ENCODE measurements at regions not wholly inside any gene's neighbourhood (a gene's known extent, or its start where the extent isn't known, plus 50 kb on each side); places are given as distances from the start of the nearest gene placed in this dataset.

- no peaks in the 10 kb centered on the region for H3K9me3 ChIP-seq (replicated peaks; ENCODE audit: low read length)
- H3K4me1 ChIP-seq (ENCODE audit: control insufficient read depth, insufficient read depth, low read length): no peaks in the 10 kb centered on the region
- H3K4me2 ChIP-seq (ENCODE audit: low read length): no peak overlapping the region
- H3K27me3 ChIP-seq (ENCODE audit: control insufficient read depth, insufficient read depth, low read length): no peaks in the 10 kb centered on the region
- H3K36me3 ChIP-seq (ENCODE audit: insufficient read depth, low read length): no peaks in the 10 kb centered on the region
- no peak overlapping the region for H3K4me3 ChIP-seq (ENCODE audit: low read length)
- H3K9ac ChIP-seq (ENCODE audit: low read depth, low read length): no peak overlapping the region
These were observed 683.8 kb upstream of the NR2F2 start for GRCh38 chr15:95646484-95647273.

- H3K4me3 ChIP-seq (ENCODE audit: low read length): no peak overlapping the region
- no peaks in the 10 kb centered on the region for H3K4me1 ChIP-seq (ENCODE audit: control insufficient read depth, insufficient read depth, low read length)
- no peaks in the 10 kb centered on the region for H3K9me3 ChIP-seq (replicated peaks; ENCODE audit: low read length)
- H3K9ac ChIP-seq (ENCODE audit: low read depth, low read length): no peak overlapping the region
- H3K27me3 ChIP-seq (ENCODE audit: control insufficient read depth, insufficient read depth, low read length): no peaks in the 10 kb centered on the region
- H3K36me3 ChIP-seq (ENCODE audit: insufficient read depth, low read length): no peaks in the 10 kb centered on the region
- H3K4me2 ChIP-seq (ENCODE audit: low read length): no peak overlapping the region
These were observed 682.8 kb upstream of the NR2F2 start for GRCh38 chr15:95647531-95648277.

GRCh38 chr15:95653361-95653805, 677.1 kb upstream of the NR2F2 start:
- Histone ChIP-seq H3K4me2 (ENCODE audit: low read length) (no peak overlapping the region), H3K4me3 (ENCODE audit: low read length) (no peak overlapping the region), H3K36me3 (ENCODE audit: insufficient read depth, low read length) (no peaks in the 10 kb centered on the region), H3K4me1 (ENCODE audit: control insufficient read depth, insufficient read depth, low read length) (no peaks in the 10 kb centered on the region), H3K27me3 (ENCODE audit: control insufficient read depth, insufficient read depth, low read length) (no peaks in the 10 kb centered on the region), H3K9me3 (replicated peaks; ENCODE audit: low read length) (no peaks in the 10 kb centered on the region), H3K9ac (ENCODE audit: low read depth, low read length) (no peak overlapping the region)

GRCh38 chr15:95655089-95655607, 675.4 kb upstream of the NR2F2 start:
- H3K4me3 ChIP-seq (ENCODE audit: low read length): no peak overlapping the region
- H3K27me3 ChIP-seq (ENCODE audit: control insufficient read depth, insufficient read depth, low read length): no peaks in the 10 kb centered on the region
- no peak overlapping the region for H3K4me2 ChIP-seq (ENCODE audit: low read length)
- H3K4me1 ChIP-seq (ENCODE audit: control insufficient read depth, insufficient read depth, low read length): no peaks in the 10 kb centered on the region
- no peaks in the 10 kb centered on the region for H3K9me3 ChIP-seq (replicated peaks; ENCODE audit: low read length)
- H3K36me3 ChIP-seq (ENCODE audit: insufficient read depth, low read length): no peaks in the 10 kb centered on the region
- H3K9ac ChIP-seq (ENCODE audit: low read depth, low read length): no peak overlapping the region

GRCh38 chr15:95656595-95656994, 673.9 kb upstream of the NR2F2 start:
- Histone ChIP-seq H3K4me1 (ENCODE audit: control insufficient read depth, insufficient read depth, low read length) (no peaks in the 10 kb centered on the region), H3K27me3 (ENCODE audit: control insufficient read depth, insufficient read depth, low read length) (no peaks in the 10 kb centered on the region), H3K9ac (ENCODE audit: low read depth, low read length) (no peak overlapping the region), H3K36me3 (ENCODE audit: insufficient read depth, low read length) (no peaks in the 10 kb centered on the region), H3K4me3 (ENCODE audit: low read length) (no peak overlapping the region), H3K4me2 (ENCODE audit: low read length) (no peak overlapping the region), H3K9me3 (replicated peaks; ENCODE audit: low read length) (no peaks in the 10 kb centered on the region)

GRCh38 chr15:95658799-95659198, 671.7 kb upstream of the NR2F2 start:
- no peaks in the 10 kb centered on the region for H3K9me3 ChIP-seq (replicated peaks; ENCODE audit: low read length)
- no peak overlapping the region for H3K4me2 ChIP-seq (ENCODE audit: low read length)
- no peak overlapping the region for H3K4me3 ChIP-seq (ENCODE audit: low read length)
- H3K9ac ChIP-seq (ENCODE audit: low read depth, low read length): no peak overlapping the region
- H3K27me3 ChIP-seq (ENCODE audit: control insufficient read depth, insufficient read depth, low read length): no peaks in the 10 kb centered on the region
- no peaks in the 10 kb centered on the region for H3K36me3 ChIP-seq (ENCODE audit: insufficient read depth, low read length)
- H3K4me1 ChIP-seq (ENCODE audit: control insufficient read depth, insufficient read depth, low read length): no peaks in the 10 kb centered on the region

GRCh38 chr15:95659656-95660055, 670.8 kb upstream of the NR2F2 start:
- H3K27me3 ChIP-seq (ENCODE audit: control insufficient read depth, insufficient read depth, low read length): no peaks in the 10 kb centered on the region
- no peaks in the 10 kb centered on the region for H3K36me3 ChIP-seq (ENCODE audit: insufficient read depth, low read length)
- peak overlapping the region; percentile 38 for H3K4me2 ChIP-seq (ENCODE audit: low read length)
- H3K4me3 ChIP-seq (ENCODE audit: low read length): peak overlapping the region; percentile 10
- no peaks in the 10 kb centered on the region for H3K9me3 ChIP-seq (replicated peaks; ENCODE audit: low read length)
- H3K9ac ChIP-seq (ENCODE audit: low read depth, low read length): no peak overlapping the region
- no peaks in the 10 kb centered on the region for H3K4me1 ChIP-seq (ENCODE audit: control insufficient read depth, insufficient read depth, low read length)

GRCh38 chr15:95662638-95663037, 667.9 kb upstream of the NR2F2 start:
- H3K9me3 ChIP-seq (replicated peaks; ENCODE audit: low read length): no peaks in the 10 kb centered on the region

GRCh38 chr15:95663156-95664100, 667.1 kb upstream of the NR2F2 start:
- Histone ChIP-seq H3K4me3 (ENCODE audit: low read length) (no peak overlapping the region), H3K9me3 (replicated peaks; ENCODE audit: low read length) (no peaks in the 10 kb centered on the region), H3K27me3 (ENCODE audit: control insufficient read depth, insufficient read depth, low read length) (no peaks in the 10 kb centered on the region), H3K4me1 (ENCODE audit: control insufficient read depth, insufficient read depth, low read length) (no peaks in the 10 kb centered on the region), H3K36me3 (ENCODE audit: insufficient read depth, low read length) (no peaks in the 10 kb centered on the region), H3K4me2 (ENCODE audit: low read length) (no peak overlapping the region), H3K9ac (ENCODE audit: low read depth, low read length) (no peak overlapping the region)

More at GRCh38 chr15:95662638-95663037, 667.9 kb upstream of the NR2F2 start:
- Histone ChIP-seq H3K4me2 (ENCODE audit: low read length) (no peak overlapping the region), H3K9ac (ENCODE audit: low read depth, low read length) (no peak overlapping the region), H3K4me3 (ENCODE audit: low read length) (no peak overlapping the region), H3K4me1 (ENCODE audit: control insufficient read depth, insufficient read depth, low read length) (no peaks in the 10 kb centered on the region), H3K36me3 (ENCODE audit: insufficient read depth, low read length) (no peaks in the 10 kb centered on the region), H3K27me3 (ENCODE audit: control insufficient read depth, insufficient read depth, low read length) (no peaks in the 10 kb centered on the region)

GRCh38 chr15:95664450-95664849, 666.0 kb upstream of the NR2F2 start:
- Histone ChIP-seq H3K36me3 (ENCODE audit: insufficient read depth, low read length) (no peaks in the 10 kb centered on the region), H3K4me1 (ENCODE audit: control insufficient read depth, insufficient read depth, low read length) (no peaks in the 10 kb centered on the region), H3K27me3 (ENCODE audit: control insufficient read depth, insufficient read depth, low read length) (no peaks in the 10 kb centered on the region), H3K4me2 (ENCODE audit: low read length) (no peak overlapping the region), H3K9ac (ENCODE audit: low read depth, low read length) (no peak overlapping the region), H3K4me3 (ENCODE audit: low read length) (no peak overlapping the region), H3K9me3 (replicated peaks; ENCODE audit: low read length) (no peaks in the 10 kb centered on the region)
